ENCODE measurements at regions not wholly inside any gene's neighbourhood (a gene's known extent, or its start where the extent isn't known, plus 50 kb on each side); places are given as distances from the start of the nearest gene placed in this dataset.

GRCh38 chr1:194052514-194053338 lies 866.3 kb upstream of the B3GALT2 start:
- TF ChIP-seq TAF1 (IDR thresholded peaks at IDR 0.05; ENCODE audit: borderline replicate concordance, insufficient read depth, low read length), result no peak
- no peak for TF ChIP-seq REST (IDR thresholded peaks at IDR 0.05; ENCODE audit: insufficient read depth in 1 of 2, low read depth in 2 of 2, low read length in 2 of 2)
- TF ChIP-seq SIN3A (IDR thresholded peaks at IDR 0.05; ENCODE audit: borderline replicate concordance, insufficient read depth, low read length), result no peak

GRCh38 chr1:194047921-194048320 lies 861.5 kb upstream of the B3GALT2 start:
- no peak for TF ChIP-seq FOXP2 (optimal IDR thresholded peaks at IDR 0.05; ENCODE audit: borderline replicate concordance, extremely low read depth, extremely low read length, insufficient read depth)
- no peak for TF ChIP-seq TAF1 (IDR thresholded peaks at IDR 0.05; ENCODE audit: borderline replicate concordance, insufficient read depth, low read length)
- no peak for TF ChIP-seq REST (IDR thresholded peaks at IDR 0.05; ENCODE audit: insufficient read depth in 1 of 2, low read depth in 2 of 2, low read length in 2 of 2)
- no peak for TF ChIP-seq SIN3A (IDR thresholded peaks at IDR 0.05; ENCODE audit: borderline replicate concordance, insufficient read depth, low read length)
- no peak for TF ChIP-seq POLR2AphosphoS5 (IDR thresholded peaks at IDR 0.05; ENCODE audit: low read depth, low read length)

- TF ChIP-seq POLR2AphosphoS5 (IDR thresholded peaks at IDR 0.05; ENCODE audit: low read depth, low read length), result no peak
- TF ChIP-seq REST (IDR thresholded peaks at IDR 0.05; ENCODE audit: insufficient read depth in 1 of 2, low read depth in 2 of 2, low read length in 2 of 2), result no peak
- no peak for TF ChIP-seq SIN3A (IDR thresholded peaks at IDR 0.05; ENCODE audit: borderline replicate concordance, insufficient read depth, low read length)
- TF ChIP-seq TAF1 (IDR thresholded peaks at IDR 0.05; ENCODE audit: borderline replicate concordance, insufficient read depth, low read length), result no peak
- no peak for TF ChIP-seq FOXP2 (optimal IDR thresholded peaks at IDR 0.05; ENCODE audit: borderline replicate concordance, extremely low read depth, extremely low read length, insufficient read depth)
Observed at GRCh38 chr1:194047206-194047605, 860.8 kb upstream of the B3GALT2 start.

- TF ChIP-seq FOXP2 (optimal IDR thresholded peaks at IDR 0.05; ENCODE audit: borderline replicate concordance, extremely low read depth, extremely low read length, insufficient read depth) (no peak), REST (IDR thresholded peaks at IDR 0.05; ENCODE audit: insufficient read depth in 1 of 2, low read depth in 2 of 2, low read length in 2 of 2) (no peak), SIN3A (IDR thresholded peaks at IDR 0.05; ENCODE audit: borderline replicate concordance, insufficient read depth, low read length) (no peak), TAF1 (IDR thresholded peaks at IDR 0.05; ENCODE audit: borderline replicate concordance, insufficient read depth, low read length) (no peak), POLR2AphosphoS5 (IDR thresholded peaks at IDR 0.05; ENCODE audit: low read depth, low read length) (no peak)
Observed at GRCh38 chr1:194045416-194045815, 859.0 kb upstream of the B3GALT2 start.
